H1 (cell line): ENCODE measurements at regions not wholly inside any gene's neighbourhood (a gene's known extent, or its start where the extent isn't known, plus 50 kb on each side); places are given as distances from the start of the nearest gene placed in this dataset.

Experiments
- BRCA1 ChIP-seq: IDR thresholded peaks from 2 replicates; pipeline ENCODE4 v1.6.1; 2012; ENCODE audit warnings: low read depth, low read length, improper control_type of control experiment
- CEBPB ChIP-seq: IDR thresholded peaks from 2 replicates; pipeline ENCODE4 v1.6.1; 2012; ENCODE audit warnings: low read depth, low read length
- CHD1 ChIP-seq: IDR thresholded peaks from 2 replicates; pipeline ENCODE4 v1.6.1; 2012; ENCODE audit warnings: low read depth, low read length, improper control_type of control experiment
- EP300 ChIP-seq, 2 experiments: IDR thresholded peaks; 1 replicate in 1 of 2; 2 replicates in 1 of 2; pipeline ENCODE4 v1.6.1; 2011 to 2012; ENCODE audit warnings: low read depth in 2 of 2, low read length in 2 of 2, mild to moderate bottlenecking in 2 of 2, borderline replicate concordance in 1 of 2, inconsistent platforms in 1 of 2, moderate library complexity in 1 of 2
- EZH2 ChIP-seq: fragments of 200-600 bp; sonication (generic); IDR thresholded peaks from 2 replicates; pipeline ENCODE4 v1.7.1; 2012; ENCODE audit warnings: low read depth, mild to moderate bottlenecking, moderate library complexity, low read length, inconsistent platforms; ENCODE audit not compliant: severe bottlenecking
- PHF8 ChIP-seq: fragments of 200-600 bp; sonication (generic); conservative IDR thresholded peaks from 2 replicates; pipeline ENCODE4 v1.7.1; 2012; ENCODE audit warnings: low read depth, mild to moderate bottlenecking, inconsistent platforms, low read length, moderate library complexity
- POLR2AphosphoS5 ChIP-seq: IDR thresholded peaks from 2 replicates; pipeline ENCODE4 v1.6.1; 2011; ENCODE audit warnings: low read depth, low read length
- SP4 ChIP-seq: IDR thresholded peaks from 2 replicates; pipeline ENCODE4 v1.6.1; 2012; ENCODE audit warnings: low read length, inconsistent platforms
- ZNF274 ChIP-seq: IDR thresholded peaks from 2 replicates; pipeline ENCODE4 v1.7.0; 2012; ENCODE audit warnings: low read length, borderline replicate concordance; ENCODE audit errors: extremely low read depth
- TF ChIP-seq, protein P1 (sequence below), 3 experiments: IDR thresholded peaks; 1 replicate in 2 of 3; 2 replicates in 1 of 3; pipeline versions ENCODE4 v1.5.1 to v1.6.1; 2011; ENCODE audit warnings: low read length in 3 of 3, mild to moderate bottlenecking in 3 of 3, inconsistent platforms in 2 of 3, low read depth in 1 of 3, moderate library complexity in 1 of 3; ENCODE audit not compliant: insufficient read depth in 1 of 3; ENCODE audit errors: control extremely low read depth in 1 of 3
- TF ChIP-seq, protein P2 (sequence below): IDR thresholded peaks from 2 replicates; pipeline ENCODE4 v1.6.1; 2012; ENCODE audit warnings: inconsistent platforms

DNA sequence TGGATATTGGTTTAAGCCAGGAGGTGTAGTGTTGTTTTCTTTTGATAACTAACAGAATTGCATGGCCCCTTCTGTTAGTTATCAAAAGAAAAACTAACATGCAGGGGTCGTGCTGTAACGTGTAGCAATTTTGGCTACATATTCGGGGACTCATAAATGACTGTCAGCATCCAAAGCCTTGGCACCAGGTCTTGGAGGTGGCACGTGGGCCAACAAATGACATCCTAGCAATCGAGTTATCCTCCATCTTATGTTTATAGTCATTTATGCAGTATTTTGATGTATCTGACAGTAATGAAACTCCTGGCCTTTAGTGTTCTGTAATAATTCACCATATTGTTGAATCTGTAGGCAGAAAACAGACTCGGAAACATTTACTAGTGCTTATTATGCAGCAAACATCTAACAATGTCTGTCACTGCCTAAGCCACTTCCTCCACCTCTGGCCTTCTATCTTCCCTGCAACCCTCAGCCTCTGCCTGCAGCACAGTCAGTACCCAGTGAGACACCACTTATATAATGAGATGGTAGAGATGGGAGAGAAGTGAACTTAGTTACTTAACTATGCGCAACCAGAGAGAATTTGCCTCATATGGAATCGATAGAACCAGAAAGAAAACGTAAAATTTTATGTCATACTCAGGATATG, 184.6 kb downstream of the AEBP2 start:
- TF ChIP-seq, protein P1, sequence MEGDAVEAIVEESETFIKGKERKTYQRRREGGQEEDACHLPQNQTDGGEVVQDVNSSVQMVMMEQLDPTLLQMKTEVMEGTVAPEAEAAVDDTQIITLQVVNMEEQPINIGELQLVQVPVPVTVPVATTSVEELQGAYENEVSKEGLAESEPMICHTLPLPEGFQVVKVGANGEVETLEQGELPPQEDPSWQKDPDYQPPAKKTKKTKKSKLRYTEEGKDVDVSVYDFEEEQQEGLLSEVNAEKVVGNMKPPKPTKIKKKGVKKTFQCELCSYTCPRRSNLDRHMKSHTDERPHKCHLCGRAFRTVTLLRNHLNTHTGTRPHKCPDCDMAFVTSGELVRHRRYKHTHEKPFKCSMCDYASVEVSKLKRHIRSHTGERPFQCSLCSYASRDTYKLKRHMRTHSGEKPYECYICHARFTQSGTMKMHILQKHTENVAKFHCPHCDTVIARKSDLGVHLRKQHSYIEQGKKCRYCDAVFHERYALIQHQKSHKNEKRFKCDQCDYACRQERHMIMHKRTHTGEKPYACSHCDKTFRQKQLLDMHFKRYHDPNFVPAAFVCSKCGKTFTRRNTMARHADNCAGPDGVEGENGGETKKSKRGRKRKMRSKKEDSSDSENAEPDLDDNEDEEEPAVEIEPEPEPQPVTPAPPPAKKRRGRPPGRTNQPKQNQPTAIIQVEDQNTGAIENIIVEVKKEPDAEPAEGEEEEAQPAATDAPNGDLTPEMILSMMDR (IDR thresholded peaks at IDR 0.05; ENCODE audit: control extremely low read depth in 1 of 3, insufficient read depth in 1 of 3, low read depth in 1 of 3, low read length in 3 of 3): no peak
- TF ChIP-seq ZNF274: no peak
- TF ChIP-seq, protein P2, sequence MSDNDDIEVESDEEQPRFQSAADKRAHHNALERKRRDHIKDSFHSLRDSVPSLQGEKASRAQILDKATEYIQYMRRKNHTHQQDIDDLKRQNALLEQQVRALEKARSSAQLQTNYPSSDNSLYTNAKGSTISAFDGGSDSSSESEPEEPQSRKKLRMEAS: no peak
- no peak for TF ChIP-seq CHD1
- no peak for TF ChIP-seq POLR2AphosphoS5
- TF ChIP-seq BRCA1: no peak
- no peak for TF ChIP-seq EZH2
- TF ChIP-seq EP300 (IDR thresholded peaks at IDR 0.05; ENCODE audit: borderline replicate concordance in 1 of 2, low read depth in 2 of 2, low read length in 2 of 2): no peak
- TF ChIP-seq CEBPB: no peak
- no peak for TF ChIP-seq SP4
- no peak for TF ChIP-seq PHF8
